HCT116 (cell line): ENCODE measurements at regions not wholly inside any gene's neighbourhood (a gene's known extent, or its start where the extent isn't known, plus 50 kb on each side); places are given as distances from the start of the nearest gene placed in this dataset.

Experiments
- ATAC-seq: fragments of 200-7000 bp; cut with Tn5 transposase; 2 replicates; pipeline ENCODE4 v1.9.1; 2020; ENCODE audit warnings: mild to moderate bottlenecking, moderate library complexity
- BruUV-seq: library from RNA; stranded (reverse); fragments of 400-500 nt; replicated peaks from 2 replicates; lab custom pipeline; 2021; lab: Mats Ljungman, UMichigan
- CTCF ChIA-PET: fragments of 300-600 bp; sonication (Branson Sonifier 250); formaldehyde crosslinking; loops from one replicate; lab custom pipeline; 2021; ENCODE audit warnings: antibody characterized with exemption; lab: Charles Lee
- POLR2A ChIA-PET: fragments of 300-600, 350-600 bp; sonication (Branson Sonifier 250); formaldehyde crosslinking; loops from one replicate; lab custom pipeline; 2021; ENCODE audit warnings: antibody characterized with exemption; lab: Charles Lee
- RAD21 ChIA-PET, 2 experiments: fragments of 300-600 bp; sonication (Branson Sonifier 250); formaldehyde crosslinking; loops; one replicate each; lab custom pipeline; 2023; ENCODE audit warnings: low total read pairs in 2 of 2; ENCODE audit not compliant: uncharacterized antibody in 2 of 2, unreplicated experiment in 2 of 2, low non-redundant PET in 1 of 2; lab: Charles Lee
- DNase-seq: peaks from one replicate; pipeline ENCODE4 v3.0.0-alpha.2; 2010; ENCODE audit warnings: low read depth, low spot score
- H2AFZ ChIP-seq: fragments of 200-600 bp; shearing (Covaris generic), sonication (generic); 2 replicates; pipeline ENCODE4 v1.6.1; 2017; ENCODE audit warnings: low read depth, mixed run types, mixed read lengths, antibody characterized with exemption, low read length; ENCODE audit not compliant: poor library complexity, severe bottlenecking
- H3K27ac ChIP-seq: 2 replicates; pipeline ENCODE4 v1.5.1; 2012; ENCODE audit warnings: low read depth, low read length
- H3K27me3 ChIP-seq: fragments of 200-600 bp; sonication (generic); 2 replicates; pipeline ENCODE4 v1.6.1; 2016; ENCODE audit warnings: mixed run types, low read length, mixed read lengths; ENCODE audit not compliant: insufficient read depth
- H3K36me3 ChIP-seq, 2 experiments: fragments of 200-500 bp in 1 of 2; fragments of 200-600 bp in 1 of 2; sonication (Bioruptor generic) in 1 of 2; sonication (generic) in 1 of 2; 2 replicates each; pipeline versions ENCODE4 v1.5.1 to v1.6.1; 2014 to 2016; ENCODE audit warnings: low read length in 2 of 2, inconsistent platforms in 1 of 2, mixed read lengths in 1 of 2, mixed run types in 1 of 2; ENCODE audit not compliant: insufficient read depth in 2 of 2, control insufficient read depth in 1 of 2
- H3K4me1 ChIP-seq, 2 experiments: fragments of 200-600 bp in 1 of 2; sonication (generic) in 1 of 2; 2 replicates each; pipeline versions ENCODE4 v1.5.1 to v1.6.1; 2012 to 2017; ENCODE audit warnings: low read length in 2 of 2, inconsistent platforms in 1 of 2, mild to moderate bottlenecking in 1 of 2, mixed read lengths in 1 of 2, mixed run types in 1 of 2, moderate library complexity in 1 of 2; ENCODE audit not compliant: insufficient read depth in 2 of 2, control insufficient read depth in 1 of 2
- H3K4me2 ChIP-seq: fragments of 200-600 bp; sonication (generic); 2 replicates; pipeline ENCODE4 v1.6.1; 2017; ENCODE audit warnings: mixed run types, low read length, mixed read lengths
- H3K4me3 ChIP-seq, 2 experiments: fragments of 200-600 bp in 1 of 2; sonication (generic) in 1 of 2; replicated peaks in 1 of 2; 2 replicates each; pipeline ENCODE4 v1.5.1; 2011 to 2016; ENCODE audit warnings: low read length in 2 of 2, control low read depth in 1 of 2, low read depth in 1 of 2, mild to moderate bottlenecking in 1 of 2, mixed read lengths in 1 of 2, mixed run types in 1 of 2
- H3K79me2 ChIP-seq: fragments of 200-600 bp; sonication (generic); 2 replicates; pipeline ENCODE4 v1.6.1; 2017; ENCODE audit warnings: mild to moderate bottlenecking, mixed run types, low read length, moderate library complexity, mixed read lengths; ENCODE audit not compliant: insufficient read depth
- H3K9ac ChIP-seq: fragments of 200-600 bp; sonication (generic); 2 replicates; pipeline ENCODE4 v1.6.1; 2016; ENCODE audit warnings: low read length, mixed read lengths
- H3K9me2 ChIP-seq: fragments of 200-600 bp; sonication (generic), shearing (Covaris generic); 2 replicates; pipeline ENCODE4 v1.6.1; 2017; ENCODE audit warnings: mixed run types, mild to moderate bottlenecking, moderate library complexity; ENCODE audit not compliant: insufficient read depth
- H3K9me3 ChIP-seq, 2 experiments: fragments of 200-500 bp in 1 of 2; fragments of 200-600 bp in 1 of 2; sonication (Bioruptor generic) in 1 of 2; sonication (generic) in 1 of 2; 2 replicates each; pipeline ENCODE4 v1.6.1; 2014 to 2017; ENCODE audit warnings: low read length in 2 of 2, mixed read lengths in 2 of 2, inconsistent platforms in 1 of 2, low read depth in 1 of 2, mild to moderate bottlenecking in 1 of 2, mixed run types in 1 of 2, moderate library complexity in 1 of 2; ENCODE audit not compliant: control insufficient read depth in 1 of 2, insufficient read depth in 1 of 2
- H4K20me1 ChIP-seq: fragments of 200-600 bp; sonication (generic), shearing (Covaris generic); 2 replicates; pipeline ENCODE4 v1.6.1; 2017; ENCODE audit warnings: mixed run types, mild to moderate bottlenecking, moderate library complexity; ENCODE audit not compliant: insufficient read depth
- EGR1 ChIP-seq: IDR thresholded peaks from 2 replicates; pipeline ENCODE4 v1.6.1; 2012; ENCODE audit warnings: low read depth
- EZH2 ChIP-seq: fragments of 200-600 bp; sonication (generic); IDR thresholded peaks from 2 replicates; pipeline ENCODE4 v1.6.1; 2017; ENCODE audit warnings: antibody characterized with exemption, mixed run types
- EZH2phosphoT487 ChIP-seq: fragments of 200-600 bp; IDR thresholded peaks from 2 replicates; pipeline ENCODE4 v1.6.1; 2018; ENCODE audit warnings: antibody characterized with exemption, borderline replicate concordance
- FOSL1 ChIP-seq: IDR thresholded peaks from 2 replicates; pipeline ENCODE4 v1.6.1; 2012; ENCODE audit warnings: low read depth
- JUND ChIP-seq: IDR thresholded peaks from 2 replicates; pipeline ENCODE4 v1.6.1; 2012
- MAX ChIP-seq: IDR thresholded peaks from 2 replicates; pipeline ENCODE4 v1.6.1; 2012
- SIN3A ChIP-seq: IDR thresholded peaks from 2 replicates; pipeline ENCODE4 v1.6.1; 2012; ENCODE audit warnings: low read depth
- SP1 ChIP-seq: IDR thresholded peaks from 2 replicates; pipeline ENCODE4 v1.6.1; 2012; ENCODE audit warnings: low read depth
- SRF ChIP-seq: IDR thresholded peaks from 2 replicates; pipeline ENCODE4 v1.6.1; 2012; ENCODE audit warnings: low read depth
- TCF7L2 ChIP-seq: IDR thresholded peaks from 2 replicates; pipeline ENCODE4 v1.7.0; 2011; ENCODE audit warnings: borderline replicate concordance, inconsistent platforms; ENCODE audit not compliant: insufficient read depth, insufficient read length; ENCODE audit errors: extremely low read depth
- YY1 ChIP-seq: IDR thresholded peaks from 2 replicates; pipeline ENCODE4 v1.6.1; 2011; ENCODE audit warnings: low read length, low read depth, moderate library complexity, mild to moderate bottlenecking; ENCODE audit not compliant: insufficient replicate concordance; ENCODE audit errors: extremely low read depth
- ZFX ChIP-seq: fragments of 450-650 bp; IDR thresholded peaks from 2 replicates; pipeline ENCODE4 v1.6.1; 2017
- intact Hi-C: fragments of 100-400 bp; cut with micrococcal nuclease; formaldehyde crosslinking; loops from 2 replicates; pipeline ENCODE4 v1.10.0; 2022
- TF ChIP-seq, protein P1 (sequence below): IDR thresholded peaks from 2 replicates; pipeline ENCODE4 v1.6.1; 2012; ENCODE audit warnings: low read depth
- TF ChIP-seq, protein P2 (sequence below), 3 experiments: fragments of 200-600 bp in 1 of 3; sonication (generic) in 1 of 3; IDR thresholded peaks in 2 of 3; conservative IDR thresholded peaks in 1 of 3; 2 replicates each; pipeline ENCODE4 v1.5.1; 2012 to 2017; ENCODE audit warnings: low read depth in 2 of 3, low read length in 2 of 3, antibody characterized with exemption in 1 of 3, borderline replicate concordance in 1 of 3, control low read depth in 1 of 3, mild to moderate bottlenecking in 1 of 3, mixed read lengths in 1 of 3, mixed run types in 1 of 3, moderate library complexity in 1 of 3; ENCODE audit not compliant: insufficient read depth in 1 of 3

- no TSS peak for BruUV-seq
- Histone ChIP-seq H4K20me1 (no peaks in the 10 kb centered on the region), H3K4me1 (no peaks in the 10 kb centered on the region), H3K4me3 (no peak overlapping the region), H3K79me2 (no peaks in the 10 kb centered on the region), H3K4me2 (no peak overlapping the region), H3K27me3 (no peaks in the 10 kb centered on the region), H3K36me3 (no peaks in the 10 kb centered on the region), H3K9me2 (no peaks in the 10 kb centered on the region), H3K27ac (no peak overlapping the region), H3K9ac (no peak overlapping the region), H2AFZ (no peak overlapping the region), H3K9me3 (peaks cover 11 to 25% of the 10 kb centered on the region in 2 experiments; a peak in 3 of 4 replicates)
- intact Hi-C loops = no loop called here
- DNase-seq (no peak), ATAC-seq (no peak)
- CTCF ChIA-PET = no interaction called here
- RAD21 ChIA-PET = no interaction called here
- no peak for TF ChIP-seq SRF
- no peak for TF ChIP-seq JUND
- no peak for TF ChIP-seq YY1
- no peak for TF ChIP-seq FOSL1
- TF ChIP-seq, protein P1, sequence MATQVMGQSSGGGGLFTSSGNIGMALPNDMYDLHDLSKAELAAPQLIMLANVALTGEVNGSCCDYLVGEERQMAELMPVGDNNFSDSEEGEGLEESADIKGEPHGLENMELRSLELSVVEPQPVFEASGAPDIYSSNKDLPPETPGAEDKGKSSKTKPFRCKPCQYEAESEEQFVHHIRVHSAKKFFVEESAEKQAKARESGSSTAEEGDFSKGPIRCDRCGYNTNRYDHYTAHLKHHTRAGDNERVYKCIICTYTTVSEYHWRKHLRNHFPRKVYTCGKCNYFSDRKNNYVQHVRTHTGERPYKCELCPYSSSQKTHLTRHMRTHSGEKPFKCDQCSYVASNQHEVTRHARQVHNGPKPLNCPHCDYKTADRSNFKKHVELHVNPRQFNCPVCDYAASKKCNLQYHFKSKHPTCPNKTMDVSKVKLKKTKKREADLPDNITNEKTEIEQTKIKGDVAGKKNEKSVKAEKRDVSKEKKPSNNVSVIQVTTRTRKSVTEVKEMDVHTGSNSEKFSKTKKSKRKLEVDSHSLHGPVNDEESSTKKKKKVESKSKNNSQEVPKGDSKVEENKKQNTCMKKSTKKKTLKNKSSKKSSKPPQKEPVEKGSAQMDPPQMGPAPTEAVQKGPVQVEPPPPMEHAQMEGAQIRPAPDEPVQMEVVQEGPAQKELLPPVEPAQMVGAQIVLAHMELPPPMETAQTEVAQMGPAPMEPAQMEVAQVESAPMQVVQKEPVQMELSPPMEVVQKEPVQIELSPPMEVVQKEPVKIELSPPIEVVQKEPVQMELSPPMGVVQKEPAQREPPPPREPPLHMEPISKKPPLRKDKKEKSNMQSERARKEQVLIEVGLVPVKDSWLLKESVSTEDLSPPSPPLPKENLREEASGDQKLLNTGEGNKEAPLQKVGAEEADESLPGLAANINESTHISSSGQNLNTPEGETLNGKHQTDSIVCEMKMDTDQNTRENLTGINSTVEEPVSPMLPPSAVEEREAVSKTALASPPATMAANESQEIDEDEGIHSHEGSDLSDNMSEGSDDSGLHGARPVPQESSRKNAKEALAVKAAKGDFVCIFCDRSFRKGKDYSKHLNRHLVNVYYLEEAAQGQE = no peak
- TF ChIP-seq SIN3A = no peak
- no peak for TF ChIP-seq SP1
- no peak for TF ChIP-seq EGR1
- TF ChIP-seq EZH2 = no peak
- TF ChIP-seq, protein P2, sequence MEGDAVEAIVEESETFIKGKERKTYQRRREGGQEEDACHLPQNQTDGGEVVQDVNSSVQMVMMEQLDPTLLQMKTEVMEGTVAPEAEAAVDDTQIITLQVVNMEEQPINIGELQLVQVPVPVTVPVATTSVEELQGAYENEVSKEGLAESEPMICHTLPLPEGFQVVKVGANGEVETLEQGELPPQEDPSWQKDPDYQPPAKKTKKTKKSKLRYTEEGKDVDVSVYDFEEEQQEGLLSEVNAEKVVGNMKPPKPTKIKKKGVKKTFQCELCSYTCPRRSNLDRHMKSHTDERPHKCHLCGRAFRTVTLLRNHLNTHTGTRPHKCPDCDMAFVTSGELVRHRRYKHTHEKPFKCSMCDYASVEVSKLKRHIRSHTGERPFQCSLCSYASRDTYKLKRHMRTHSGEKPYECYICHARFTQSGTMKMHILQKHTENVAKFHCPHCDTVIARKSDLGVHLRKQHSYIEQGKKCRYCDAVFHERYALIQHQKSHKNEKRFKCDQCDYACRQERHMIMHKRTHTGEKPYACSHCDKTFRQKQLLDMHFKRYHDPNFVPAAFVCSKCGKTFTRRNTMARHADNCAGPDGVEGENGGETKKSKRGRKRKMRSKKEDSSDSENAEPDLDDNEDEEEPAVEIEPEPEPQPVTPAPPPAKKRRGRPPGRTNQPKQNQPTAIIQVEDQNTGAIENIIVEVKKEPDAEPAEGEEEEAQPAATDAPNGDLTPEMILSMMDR (IDR thresholded peaks at IDR 0.05 in 2 of 3, conservative IDR thresholded peaks at IDR 0.05 in 1 of 3; ENCODE audit: borderline replicate concordance in 1 of 3, insufficient read depth in 1 of 3, low read depth in 2 of 3, low read length in 2 of 3) = no peak
- no peak for TF ChIP-seq TCF7L2
- no peak for TF ChIP-seq MAX
- no peak for TF ChIP-seq EZH2phosphoT487
- no peak for TF ChIP-seq ZFX
- POLR2A ChIA-PET = no interaction called here
These were observed 128.5 kb downstream of the PRDM9 start for GRCh38 chr5:23635938-23636337.
